ENCODE measurements at regions not wholly inside any gene's neighbourhood (a gene's known extent, or its start where the extent isn't known, plus 50 kb on each side); places are given as distances from the start of the nearest gene placed in this dataset.

DNA sequence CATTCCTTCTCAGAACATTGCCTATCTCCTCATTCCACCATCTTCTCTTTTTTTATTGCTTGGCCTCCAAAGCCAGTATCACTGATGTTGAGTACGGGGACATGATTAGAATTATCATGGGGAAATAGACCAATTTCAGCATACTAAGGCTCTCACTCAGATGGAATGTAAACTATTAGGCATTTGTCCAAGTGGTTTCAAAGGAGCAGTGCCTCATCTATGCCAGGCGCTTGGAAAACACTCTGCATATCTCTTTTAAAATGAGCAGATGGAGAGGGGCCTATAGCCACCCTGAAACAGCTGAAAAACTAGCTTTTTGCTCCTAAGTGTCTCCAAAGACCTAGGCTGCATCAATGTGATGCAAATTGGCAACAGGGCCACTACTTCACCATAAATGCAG, 150.8 kb upstream of the DIPK2B start:
- no peak for DNase-seq

GRCh38 chrX:45348296-45348695, 147.6 kb upstream of the DIPK2B start:
- DNase-seq, result no peak

DNA sequence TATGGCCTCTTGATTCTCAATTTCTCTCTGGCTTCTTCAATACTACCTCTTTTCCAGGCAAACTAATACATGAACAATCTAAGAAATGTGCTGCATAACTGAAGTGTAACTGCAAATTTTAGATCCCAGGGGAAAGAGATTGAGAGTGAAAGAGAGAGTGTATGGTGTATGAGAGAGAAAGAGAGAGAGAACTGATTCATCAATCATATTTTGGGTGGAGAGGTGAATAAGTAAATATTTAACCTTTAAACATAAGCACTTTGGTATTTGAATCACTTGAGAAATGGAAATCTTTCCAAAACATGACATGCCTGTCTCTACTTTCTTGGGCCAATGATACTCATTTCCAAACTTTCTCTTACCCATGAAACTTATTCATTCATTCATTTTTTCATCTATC, 147.2 kb upstream of the DIPK2B start:
- no peak for DNase-seq

DNA sequence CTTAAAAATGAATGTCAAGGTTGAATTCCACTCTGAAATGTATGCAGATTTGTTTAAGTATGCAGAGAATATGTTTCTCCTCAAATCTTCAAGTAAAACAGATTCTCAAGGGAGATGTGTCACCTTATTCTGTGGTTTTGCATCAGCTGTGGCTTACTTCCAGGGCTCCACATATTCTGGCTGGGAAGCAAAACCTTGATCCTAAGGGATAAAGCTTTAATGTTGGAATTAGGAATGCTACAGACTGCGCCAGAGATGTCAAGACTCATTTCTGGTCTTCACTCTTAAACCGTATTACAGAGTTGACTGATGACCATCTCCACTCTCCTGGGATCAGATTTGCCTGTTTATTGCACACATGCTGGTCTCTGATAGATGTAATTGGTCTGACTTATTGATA, 143.9 kb upstream of the DIPK2B start:
- DNase-seq, result peak; percentile 6

GRCh38 chrX:45329217-45329616, 128.5 kb upstream of the DIPK2B start:
- no peak for DNase-seq

GRCh38 chrX:45324941-45325340, 124.3 kb upstream of the DIPK2B start:
- DNase-seq, result no peak

DNA sequence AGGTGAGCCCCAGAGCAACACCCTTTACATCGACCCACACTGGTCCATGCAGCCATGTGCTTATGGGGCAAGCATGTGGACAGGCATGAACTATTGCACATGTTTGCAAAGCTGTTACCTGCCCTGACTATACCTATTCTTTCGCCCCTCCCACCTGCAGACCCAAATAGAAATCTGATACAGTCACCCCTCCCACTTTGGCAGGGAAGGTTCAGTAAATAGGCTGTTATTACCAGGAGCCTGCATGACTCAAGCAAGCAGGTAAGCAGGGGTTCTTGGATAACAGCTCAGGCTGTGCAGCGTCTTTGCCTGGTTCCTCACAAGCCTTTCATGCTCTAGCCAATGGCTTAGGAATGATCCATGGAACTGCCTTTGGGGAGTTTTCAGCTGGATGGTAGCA, 122.7 kb upstream of the DIPK2B start:
- DNase-seq, result no peak

DNA sequence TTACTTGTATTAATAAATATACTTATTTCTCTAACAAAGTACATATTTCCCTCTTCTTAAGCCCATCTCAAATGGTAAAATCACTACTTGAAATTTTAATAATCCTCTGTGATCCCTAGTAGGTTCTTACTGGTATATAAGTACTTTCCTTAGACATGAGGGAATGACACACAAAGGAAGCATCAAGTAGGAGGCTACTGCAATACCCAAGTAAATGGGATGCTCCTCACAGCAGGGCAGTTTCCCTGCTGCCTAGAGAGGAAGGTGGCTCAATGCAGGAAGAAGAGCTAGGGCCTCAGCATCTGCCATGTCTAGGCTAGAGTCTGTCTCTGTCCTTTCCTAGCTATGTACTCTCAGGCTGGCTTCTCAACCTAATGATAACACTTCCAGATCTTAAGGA, 122.1 kb upstream of the DIPK2B start:
- peak; percentile 0 for DNase-seq

GRCh38 chrX:45322382-45322781, 121.7 kb upstream of the DIPK2B start:
- DNase-seq, result peak; percentile 2

GRCh38 chrX:45320191-45320590, 119.5 kb upstream of the DIPK2B start:
- DNase-seq, result no peak

- DNase-seq, result no peak
These were observed 109.1 kb upstream of the DIPK2B start for GRCh38 chrX:45309801-45310200.

- DNase-seq, result no peak
These were observed 108.4 kb upstream of the DIPK2B start for GRCh38 chrX:45309096-45309495.

- DNase-seq, result no peak
These were observed 106.1 kb upstream of the DIPK2B start for GRCh38 chrX:45306794-45307193.

GRCh38 chrX:45300638-45301037, 100.0 kb upstream of the DIPK2B start:
- DNase-seq, result peak; percentile 31

GRCh38 chrX:45295259-45295986, 94.7 kb upstream of the DIPK2B start:
- DNase-seq, result peak; percentile 43

GRCh38 chrX:45274576-45274975, 73.9 kb upstream of the DIPK2B start:
- no peak for DNase-seq

- no peak for DNase-seq
These were observed 66.3 kb upstream of the DIPK2B start for GRCh38 chrX:45267007-45267406.

DNA sequence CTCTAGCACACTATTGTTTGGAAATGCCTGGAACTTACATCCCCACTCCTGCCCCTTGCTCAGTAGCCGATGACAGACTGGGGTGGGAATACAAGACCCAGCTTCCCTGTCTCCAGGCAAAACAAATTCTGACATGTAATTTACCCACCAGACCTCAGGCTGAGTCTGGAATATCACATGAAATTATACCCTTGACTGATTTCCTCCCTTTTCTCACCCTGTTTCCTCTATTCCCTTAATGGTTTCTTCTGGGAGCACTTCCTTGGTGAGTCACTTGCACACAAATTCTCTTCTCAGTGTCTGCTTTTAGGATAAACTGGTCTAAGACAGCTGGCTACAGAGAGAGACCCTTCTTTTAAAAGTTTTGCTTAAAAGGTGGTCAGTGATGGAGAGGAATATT, 65.8 kb upstream of the DIPK2B start:
- DNase-seq, result no peak

GRCh38 chrX:45264865-45265264, 64.2 kb upstream of the DIPK2B start:
- no peak for DNase-seq

- no peak for DNase-seq
These were observed 60.8 kb upstream of the DIPK2B start for GRCh38 chrX:45261471-45261870.

DNA sequence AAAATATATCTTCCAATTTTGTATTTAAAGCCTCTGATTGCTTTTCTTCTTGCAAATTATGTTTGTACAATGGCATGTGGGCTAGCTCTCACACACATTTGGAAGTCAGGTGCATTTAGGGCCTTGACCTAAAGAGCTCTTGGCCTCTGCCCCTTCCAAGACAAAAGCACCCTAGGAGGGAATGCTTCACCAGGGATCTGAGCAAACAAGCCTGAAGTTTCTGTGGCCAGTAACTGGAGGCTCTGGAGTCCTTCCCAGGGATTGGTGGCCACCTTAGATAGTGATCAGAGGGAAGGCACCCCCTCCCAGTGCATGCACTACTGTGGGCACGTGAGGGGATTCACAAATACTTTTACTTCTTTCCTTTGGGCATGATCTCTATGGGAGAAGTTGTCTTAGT, 60.3 kb upstream of the DIPK2B start:
- no peak for DNase-seq

DNA sequence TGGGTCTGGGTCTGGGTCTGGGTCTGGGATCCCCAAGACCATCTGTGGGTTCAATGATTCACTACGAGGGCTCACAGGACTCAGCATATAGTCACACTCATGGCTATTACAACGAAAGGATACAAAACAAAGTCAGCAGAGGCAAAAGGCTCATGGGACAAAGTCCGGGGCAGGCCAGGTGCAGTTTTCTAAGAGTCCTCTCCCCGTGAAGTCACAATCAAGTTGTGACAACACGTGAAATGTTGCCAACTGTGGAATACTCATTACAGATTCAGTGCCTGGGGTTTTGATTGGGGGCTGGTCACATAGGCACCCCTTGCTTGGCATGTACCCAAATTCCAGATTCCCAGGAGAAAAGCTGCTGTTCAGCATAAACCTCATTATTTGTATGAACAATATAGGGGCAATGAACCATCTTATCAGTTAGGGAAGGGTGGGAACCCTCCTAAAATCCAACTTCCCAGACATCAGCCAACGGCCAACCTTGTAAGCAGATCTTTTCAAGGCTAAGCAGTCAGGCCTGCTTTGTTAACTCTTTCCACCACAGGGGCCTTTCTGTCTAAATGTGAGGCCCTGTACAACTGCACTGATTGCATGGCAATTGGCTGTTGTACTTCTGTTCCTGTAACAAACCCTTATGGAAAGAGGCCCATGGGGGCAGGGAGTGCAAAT, 58.2 kb upstream of the DIPK2B start:
- DNase-seq, result no peak

Measured in NCI-H82 (cell line).